DND-41 (cell line): ENCODE measurements at regions not wholly inside any gene's neighbourhood (a gene's known extent, or its start where the extent isn't known, plus 50 kb on each side); places are given as distances from the start of the nearest gene placed in this dataset.

Experiments used
- EZH2 ChIP-seq: IDR thresholded peaks from 3 replicates; pipeline ENCODE4 v1.6.1; 2012; ENCODE audit warnings: borderline replicate concordance, low read depth, mild to moderate bottlenecking, moderate library complexity, low read length, inconsistent platforms; ENCODE audit not compliant: severe bottlenecking
- TF ChIP-seq, protein P1 (sequence below): IDR thresholded peaks from 2 replicates; pipeline ENCODE4 v1.5.1; 2012; ENCODE audit warnings: borderline replicate concordance, low read length, moderate library complexity, mild to moderate bottlenecking; ENCODE audit not compliant: poor library complexity, severe bottlenecking; ENCODE audit errors: extremely low read depth

DNA sequence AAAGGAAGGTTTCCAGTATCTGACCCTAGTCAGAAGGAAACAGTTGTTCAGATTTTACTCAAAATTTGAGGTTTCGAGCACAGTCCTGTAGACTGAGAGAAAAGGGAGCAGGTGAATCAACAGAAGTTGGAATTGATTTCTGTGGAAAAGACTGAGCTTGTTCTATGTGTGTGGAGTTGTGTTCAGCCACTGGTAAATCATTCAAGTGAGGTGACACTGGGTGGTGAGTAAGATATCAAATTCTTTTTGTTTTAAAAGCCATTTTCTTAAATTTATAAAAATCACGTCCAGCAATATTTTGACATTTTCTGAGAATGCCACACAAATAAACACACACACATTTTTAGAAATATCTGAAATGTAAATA is 165.1 kb downstream of the HGF start:
- TF ChIP-seq, protein P1, sequence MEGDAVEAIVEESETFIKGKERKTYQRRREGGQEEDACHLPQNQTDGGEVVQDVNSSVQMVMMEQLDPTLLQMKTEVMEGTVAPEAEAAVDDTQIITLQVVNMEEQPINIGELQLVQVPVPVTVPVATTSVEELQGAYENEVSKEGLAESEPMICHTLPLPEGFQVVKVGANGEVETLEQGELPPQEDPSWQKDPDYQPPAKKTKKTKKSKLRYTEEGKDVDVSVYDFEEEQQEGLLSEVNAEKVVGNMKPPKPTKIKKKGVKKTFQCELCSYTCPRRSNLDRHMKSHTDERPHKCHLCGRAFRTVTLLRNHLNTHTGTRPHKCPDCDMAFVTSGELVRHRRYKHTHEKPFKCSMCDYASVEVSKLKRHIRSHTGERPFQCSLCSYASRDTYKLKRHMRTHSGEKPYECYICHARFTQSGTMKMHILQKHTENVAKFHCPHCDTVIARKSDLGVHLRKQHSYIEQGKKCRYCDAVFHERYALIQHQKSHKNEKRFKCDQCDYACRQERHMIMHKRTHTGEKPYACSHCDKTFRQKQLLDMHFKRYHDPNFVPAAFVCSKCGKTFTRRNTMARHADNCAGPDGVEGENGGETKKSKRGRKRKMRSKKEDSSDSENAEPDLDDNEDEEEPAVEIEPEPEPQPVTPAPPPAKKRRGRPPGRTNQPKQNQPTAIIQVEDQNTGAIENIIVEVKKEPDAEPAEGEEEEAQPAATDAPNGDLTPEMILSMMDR: no peak
- TF ChIP-seq EZH2: no peak
